ENCODE measurements at regions not wholly inside any gene's neighbourhood (a gene's known extent, or its start where the extent isn't known, plus 50 kb on each side); places are given as distances from the start of the nearest gene placed in this dataset.

DNA sequence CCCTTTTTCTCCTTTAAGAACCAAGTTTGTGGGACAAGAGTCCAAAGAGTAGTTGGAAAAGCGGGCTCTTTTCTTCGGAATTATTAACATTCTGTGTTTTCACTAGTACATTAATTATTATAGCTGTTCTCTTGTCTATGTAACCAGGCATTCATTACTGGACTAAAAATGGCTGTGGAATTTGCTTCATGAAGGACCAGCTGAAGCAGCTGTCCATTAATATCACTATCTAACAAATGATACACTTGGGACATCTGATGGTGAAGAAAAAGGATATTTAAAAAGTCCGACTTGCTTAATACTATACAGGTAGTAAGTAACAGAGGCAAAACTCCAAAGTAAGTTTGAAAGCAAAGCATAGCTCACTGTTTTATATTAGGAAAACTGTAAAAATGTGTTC lies 728.9 kb upstream of the DPPA4 start (continued):
- TF ChIP-seq MTA3 (IDR thresholded peaks at IDR 0.05; ENCODE audit: borderline replicate concordance) (no peak), STAG1 (CRISPR knock-in tag; IDR thresholded peaks at IDR 0.05; ENCODE audit: borderline replicate concordance) (no peak), WHSC1 (IDR thresholded peaks at IDR 0.05; ENCODE audit: low read length) (no peak), MEF2D (tag; conservative IDR thresholded peaks at IDR 0.05; ENCODE audit: low read depth) (no peak), CTBP1 (IDR thresholded peaks at IDR 0.05; ENCODE audit: borderline replicate concordance) (no peak)
- TF ChIP-seq, protein P1, sequence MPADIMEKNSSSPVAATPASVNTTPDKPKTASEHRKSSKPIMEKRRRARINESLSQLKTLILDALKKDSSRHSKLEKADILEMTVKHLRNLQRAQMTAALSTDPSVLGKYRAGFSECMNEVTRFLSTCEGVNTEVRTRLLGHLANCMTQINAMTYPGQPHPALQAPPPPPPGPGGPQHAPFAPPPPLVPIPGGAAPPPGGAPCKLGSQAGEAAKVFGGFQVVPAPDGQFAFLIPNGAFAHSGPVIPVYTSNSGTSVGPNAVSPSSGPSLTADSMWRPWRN (IDR thresholded peaks at IDR 0.05; ENCODE audit: low read depth), result no peak

DNA sequence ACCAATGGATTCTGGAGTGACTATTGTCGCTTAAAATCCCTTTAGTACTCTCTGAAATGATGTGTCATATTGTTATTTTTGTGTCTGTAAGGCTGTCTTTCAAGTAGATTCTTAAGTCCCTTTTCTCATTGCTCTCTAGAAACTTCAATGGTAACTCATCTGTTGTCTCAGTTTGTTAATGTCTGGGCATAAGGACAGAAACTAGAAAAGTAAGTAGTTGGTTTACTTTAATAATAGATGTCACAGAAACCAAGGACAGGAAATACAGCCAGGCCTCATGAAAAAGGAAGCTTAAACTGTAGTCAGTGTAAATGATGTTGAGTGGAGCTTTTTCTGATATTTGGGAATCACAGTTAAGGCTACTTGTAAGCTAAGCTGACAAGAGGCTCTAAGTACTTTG lies 730.2 kb upstream of the DPPA4 start:
- Histone ChIP-seq H2AFZ (ENCODE audit: low read depth, low read length) (no peak overlapping the region), H3K27ac (ENCODE audit: extremely low read depth, low read depth, low read length) (no peak overlapping the region), H3K9ac (ENCODE audit: insufficient read depth in 1 of 2, low read depth in 2 of 2, low read length in 2 of 2) (no peak overlapping the region), H3K9me1 (ENCODE audit: control insufficient read depth, insufficient read depth, low read length) (no peaks in the 10 kb centered on the region), H3K9me3 (replicated peaks; ENCODE audit: control insufficient read depth, insufficient read depth, low read depth, low read length) (no peaks in the 10 kb centered on the region), H3K27me3 (ENCODE audit: control insufficient read depth in 2 of 2, insufficient read depth in 2 of 2, low read length in 2 of 2) (no peaks in the 10 kb centered on the region), H3K4me3 (no peak overlapping the region), H3K36me3 (ENCODE audit: control insufficient read depth, insufficient read depth, low read length) (no peaks in the 10 kb centered on the region), H4K20me1 (replicated peaks; ENCODE audit: control insufficient read depth, insufficient read depth, low read length) (no peaks in the 10 kb centered on the region), H3K79me2 (ENCODE audit: control insufficient read depth, insufficient read depth, low read length) (no peaks in the 10 kb centered on the region), H3K4me2 (ENCODE audit: insufficient read depth, low read length) (no peak overlapping the region), H3K4me1 (replicated peaks in 1 of 2; ENCODE audit: control insufficient read depth in 2 of 2, insufficient read depth in 2 of 2, low read length in 2 of 2) (no peaks in the 10 kb centered on the region)
- FAIRE-seq (no peak), ATAC-seq (no peak), DNase-seq (ENCODE audit: extremely low read depth in 1 of 4, low spot score in 3 of 4) (no peak)
- 0% methylated on average over 1 of the region's 1 CpG for WGBS (ENCODE audit: insufficient coverage, low coverage, missing lambda C conversion rate)
- intact Hi-C loops (cut with micrococcal nuclease), result no loop called here
- ChIA-PET CTCF (ENCODE audit: low intra/inter-chr PET ratio) (no interaction called here), POLR2A (no interaction called here)
- in situ Hi-C loops (cut with MboI), result no loop called here
- BruUV-seq (replicated peaks), result no TSS peak
- TF ChIP-seq, protein P2, sequence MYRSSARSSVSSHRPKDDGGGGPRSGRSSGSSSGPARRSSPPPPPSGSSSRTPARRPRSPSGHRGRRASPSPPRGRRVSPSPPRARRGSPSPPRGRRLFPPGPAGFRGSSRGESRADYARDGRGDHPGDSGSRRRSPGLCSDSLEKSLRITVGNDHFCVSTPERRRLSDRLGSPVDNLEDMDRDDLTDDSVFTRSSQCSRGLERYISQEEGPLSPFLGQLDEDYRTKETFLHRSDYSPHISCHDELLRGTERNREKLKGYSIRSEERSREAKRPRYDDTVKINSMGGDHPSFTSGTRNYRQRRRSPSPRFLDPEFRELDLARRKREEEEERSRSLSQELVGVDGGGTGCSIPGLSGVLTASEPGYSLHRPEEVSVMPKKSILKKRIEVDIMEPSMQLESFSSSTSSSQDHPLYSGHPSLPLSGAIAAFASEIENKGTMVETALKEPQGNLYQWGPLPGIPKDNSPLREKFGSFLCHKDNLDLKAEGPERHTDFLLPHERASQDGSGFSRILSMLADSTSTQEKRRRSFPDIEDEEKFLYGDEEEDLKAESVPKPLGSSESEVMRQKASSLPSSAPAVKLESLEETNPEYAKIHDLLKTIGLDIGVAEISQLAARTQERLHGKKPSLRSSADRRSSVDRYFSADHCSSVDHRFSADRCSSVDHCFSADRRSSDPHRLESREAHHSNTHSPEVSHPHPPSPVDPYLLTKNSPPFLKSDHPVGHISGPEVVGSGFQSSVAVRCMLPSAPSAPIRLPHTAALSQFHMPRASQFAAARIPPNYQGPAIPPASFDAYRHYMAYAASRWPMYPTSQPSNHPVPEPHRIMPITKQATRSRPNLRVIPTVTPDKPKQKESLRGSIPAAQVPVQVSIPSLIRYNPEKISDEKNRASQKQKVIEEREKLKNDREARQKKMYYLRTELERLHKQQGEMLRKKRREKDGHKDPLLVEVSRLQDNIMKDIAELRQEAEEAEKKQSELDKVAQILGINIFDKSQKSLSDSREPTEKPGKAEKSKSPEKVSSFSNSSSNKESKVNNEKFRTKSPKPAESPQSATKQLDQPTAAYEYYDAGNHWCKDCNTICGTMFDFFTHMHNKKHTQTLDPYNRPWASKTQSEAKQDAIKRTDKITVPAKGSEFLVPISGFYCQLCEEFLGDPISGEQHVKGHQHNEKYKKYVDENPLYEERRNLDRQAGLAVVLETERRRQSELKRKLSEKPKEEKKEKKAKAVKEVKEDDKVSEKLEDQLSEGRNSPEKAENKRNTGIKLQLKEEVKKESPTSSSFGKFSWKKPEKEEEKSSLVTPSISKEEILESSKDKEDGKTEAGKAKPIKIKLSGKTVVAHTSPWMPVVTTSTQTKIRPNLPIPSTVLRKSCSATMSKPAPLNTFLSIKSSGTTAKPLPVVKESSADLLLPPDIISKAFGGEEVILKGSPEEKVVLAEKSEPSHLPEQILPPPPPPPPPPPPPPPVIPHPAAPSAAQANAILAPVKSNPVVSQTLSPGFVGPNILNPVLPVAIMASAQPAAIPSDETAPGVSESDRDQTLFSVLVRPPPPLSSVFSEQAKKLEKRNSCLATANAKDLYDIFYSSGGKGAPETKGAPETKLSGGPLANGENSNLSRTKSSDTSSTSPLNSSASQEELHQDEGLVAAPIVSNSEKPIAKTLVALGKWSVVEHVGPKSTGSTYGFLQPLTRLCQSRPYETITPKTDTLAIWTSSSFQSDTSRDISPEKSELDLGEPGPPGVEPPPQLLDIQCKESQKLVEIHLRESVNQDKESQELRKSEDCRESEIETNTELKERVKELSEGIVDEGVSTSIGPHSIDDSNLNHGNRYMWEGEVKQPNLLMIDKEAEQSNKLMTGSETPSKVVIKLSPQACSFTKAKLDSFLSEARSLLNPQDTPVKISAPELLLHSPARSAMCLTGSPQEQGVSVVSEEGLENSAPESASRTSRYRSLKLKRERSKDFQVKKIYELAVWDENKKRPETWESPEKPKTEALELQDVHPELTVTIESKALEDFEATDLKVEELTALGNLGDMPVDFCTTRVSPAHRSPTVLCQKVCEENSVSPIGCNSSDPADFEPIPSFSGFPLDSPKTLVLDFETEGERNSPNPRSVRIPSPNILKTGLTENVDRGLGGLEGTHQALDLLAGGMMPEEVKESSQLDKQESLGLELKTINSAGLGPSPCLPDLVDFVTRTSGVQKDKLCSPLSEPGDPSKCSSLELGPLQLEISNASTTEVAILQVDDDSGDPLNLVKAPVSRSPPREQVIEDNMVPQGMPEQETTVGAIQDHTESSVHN (IDR thresholded peaks at IDR 0.05; ENCODE audit: borderline replicate concordance in 1 of 2, low read depth in 1 of 2), result no peak
- TF ChIP-seq SIX5 (IDR thresholded peaks at IDR 0.05; ENCODE audit: borderline replicate concordance in 1 of 2, insufficient read depth in 1 of 2, low read depth in 1 of 2, low read length in 2 of 2) (no peak), ZNF644 (tag; IDR thresholded peaks at IDR 0.05; ENCODE audit: low read depth) (no peak)
- TF ChIP-seq, protein P3, sequence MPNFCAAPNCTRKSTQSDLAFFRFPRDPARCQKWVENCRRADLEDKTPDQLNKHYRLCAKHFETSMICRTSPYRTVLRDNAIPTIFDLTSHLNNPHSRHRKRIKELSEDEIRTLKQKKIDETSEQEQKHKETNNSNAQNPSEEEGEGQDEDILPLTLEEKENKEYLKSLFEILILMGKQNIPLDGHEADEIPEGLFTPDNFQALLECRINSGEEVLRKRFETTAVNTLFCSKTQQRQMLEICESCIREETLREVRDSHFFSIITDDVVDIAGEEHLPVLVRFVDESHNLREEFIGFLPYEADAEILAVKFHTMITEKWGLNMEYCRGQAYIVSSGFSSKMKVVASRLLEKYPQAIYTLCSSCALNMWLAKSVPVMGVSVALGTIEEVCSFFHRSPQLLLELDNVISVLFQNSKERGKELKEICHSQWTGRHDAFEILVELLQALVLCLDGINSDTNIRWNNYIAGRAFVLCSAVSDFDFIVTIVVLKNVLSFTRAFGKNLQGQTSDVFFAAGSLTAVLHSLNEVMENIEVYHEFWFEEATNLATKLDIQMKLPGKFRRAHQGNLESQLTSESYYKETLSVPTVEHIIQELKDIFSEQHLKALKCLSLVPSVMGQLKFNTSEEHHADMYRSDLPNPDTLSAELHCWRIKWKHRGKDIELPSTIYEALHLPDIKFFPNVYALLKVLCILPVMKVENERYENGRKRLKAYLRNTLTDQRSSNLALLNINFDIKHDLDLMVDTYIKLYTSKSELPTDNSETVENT (CRISPR knock-in tag; IDR thresholded peaks at IDR 0.05), result no peak

All from K562 (cell line).